NCI-H146 (cell line): ENCODE measurements at regions not wholly inside any gene's neighbourhood (a gene's known extent, or its start where the extent isn't known, plus 50 kb on each side); places are given as distances from the start of the nearest gene placed in this dataset.
A peak's percentile ranks its signal among the peaks of the same experiment; 100 is the strongest.
"Not testable (repeated sequence)": the region's sequence is repeated elsewhere in the genome, so short reads cannot be mapped to it uniquely, and the experiment has no call there.

ENCODE experiments used
- DNase-seq: peaks from one replicate; lab custom pipeline; 2025; lab: John Stamatoyannopoulos, UW

DNA sequence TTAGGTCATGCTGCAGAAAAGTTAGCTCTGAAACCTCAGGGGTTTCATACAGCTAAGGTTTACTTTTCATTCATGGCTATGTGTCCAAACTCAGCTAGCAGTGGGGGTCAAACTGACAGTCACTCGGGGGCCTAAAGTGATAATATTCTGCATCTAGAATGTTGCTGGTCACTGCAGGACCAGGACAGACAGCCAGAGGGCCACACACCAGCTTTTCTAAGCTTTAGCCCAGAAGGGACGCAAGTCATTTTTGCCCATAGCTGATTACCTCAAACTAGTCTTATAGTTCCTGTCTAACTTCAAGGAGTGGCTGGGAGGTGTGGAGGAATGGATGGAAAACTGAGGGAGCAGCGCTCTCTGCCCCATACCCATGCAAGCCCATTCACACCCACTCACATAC lies 163.0 kb upstream of the NLRP1 start:
- no peak for DNase-seq

DNA sequence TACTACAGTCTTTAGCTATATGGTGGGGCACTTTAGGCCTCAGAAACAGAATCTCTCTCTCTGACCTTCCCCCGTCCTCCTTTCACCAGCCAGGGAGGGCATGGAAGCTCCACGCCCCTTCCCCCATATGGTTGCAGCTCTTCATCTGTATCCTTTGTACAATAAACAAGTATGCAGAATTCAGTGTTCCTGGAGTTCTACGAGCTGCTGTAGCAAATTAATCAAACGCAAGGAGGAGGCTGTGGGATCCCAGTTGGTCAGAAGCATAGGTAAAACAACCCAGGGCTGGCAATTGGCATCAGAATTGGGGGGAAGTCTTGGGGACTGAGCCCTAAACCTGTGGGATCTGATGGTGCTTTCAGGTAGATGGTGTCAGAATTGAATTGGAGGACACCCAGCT lies 163.7 kb upstream of the NLRP1 start:
- DNase-seq: no peak

DNA sequence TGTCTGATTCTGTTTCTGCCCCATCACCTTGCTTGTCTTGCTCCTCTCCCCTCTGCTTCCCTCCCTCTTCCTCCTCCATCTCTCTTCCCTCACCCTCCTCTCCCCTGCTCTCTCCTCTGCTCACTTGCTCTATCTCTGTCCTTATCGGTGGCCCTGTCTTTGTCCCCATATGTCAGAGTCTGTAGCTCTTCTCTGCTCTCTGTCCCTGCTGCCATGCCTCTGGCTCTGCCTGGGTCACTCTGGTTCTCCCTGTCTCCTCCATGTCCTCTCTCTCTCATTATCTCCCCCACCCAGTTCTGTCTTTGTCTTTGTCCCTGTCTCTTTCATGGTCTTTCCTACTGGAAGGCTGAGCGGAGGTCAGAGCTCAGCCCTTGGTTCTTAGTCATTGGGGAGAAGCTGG lies 169.1 kb upstream of the NLRP1 start:
- DNase-seq: no peak

DNA sequence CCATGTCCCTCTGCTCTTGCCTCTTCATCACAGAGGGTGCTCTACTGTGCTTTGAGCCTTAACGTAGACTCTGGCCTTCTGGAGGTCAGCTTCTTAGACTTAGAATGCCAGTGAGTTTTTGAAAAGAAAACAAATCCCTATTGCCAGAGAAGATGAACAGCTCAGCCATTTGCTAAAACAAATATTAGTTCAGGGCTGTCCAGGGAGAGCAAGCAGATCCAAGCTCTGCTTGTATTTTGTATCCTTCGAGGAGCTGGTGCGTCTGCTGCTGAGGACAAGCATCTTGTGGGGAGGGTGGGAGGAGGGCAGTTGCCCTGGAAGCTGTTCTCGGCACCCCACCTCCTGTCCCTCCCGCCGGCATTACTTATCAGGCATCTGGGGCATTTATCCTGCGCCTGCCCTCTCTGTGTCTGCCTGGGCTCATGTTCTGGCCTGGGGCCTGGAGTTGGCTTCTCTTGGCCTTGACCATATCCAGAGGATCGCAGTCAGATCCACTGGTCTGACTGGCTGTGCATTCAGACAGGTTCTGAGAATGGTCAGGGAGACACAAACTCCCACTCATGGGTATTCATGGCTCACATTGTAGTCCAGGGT lies 173.1 kb upstream of the NLRP1 start:
- peak; percentile 38 for DNase-seq

DNA sequence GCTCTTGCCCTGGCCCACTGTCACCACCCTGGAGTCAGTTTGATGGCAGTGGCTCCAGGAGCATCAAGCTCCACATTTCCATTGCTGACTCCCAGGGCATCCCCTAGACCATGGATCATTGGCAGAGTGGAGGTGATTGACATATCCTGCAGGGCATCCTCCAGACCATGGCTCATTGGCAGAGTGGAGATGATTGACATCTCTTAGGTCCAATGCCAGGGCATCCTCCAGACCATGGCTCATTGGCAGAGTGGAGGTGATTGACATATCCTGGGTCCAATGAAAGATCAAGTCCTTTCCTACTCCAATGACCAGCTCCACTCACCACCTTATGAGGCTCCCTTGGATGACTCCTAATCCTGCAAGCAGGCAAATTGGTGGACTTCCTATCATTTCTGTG lies 174.3 kb upstream of the NLRP1 start:
- peak; percentile 48 for DNase-seq

DNA sequence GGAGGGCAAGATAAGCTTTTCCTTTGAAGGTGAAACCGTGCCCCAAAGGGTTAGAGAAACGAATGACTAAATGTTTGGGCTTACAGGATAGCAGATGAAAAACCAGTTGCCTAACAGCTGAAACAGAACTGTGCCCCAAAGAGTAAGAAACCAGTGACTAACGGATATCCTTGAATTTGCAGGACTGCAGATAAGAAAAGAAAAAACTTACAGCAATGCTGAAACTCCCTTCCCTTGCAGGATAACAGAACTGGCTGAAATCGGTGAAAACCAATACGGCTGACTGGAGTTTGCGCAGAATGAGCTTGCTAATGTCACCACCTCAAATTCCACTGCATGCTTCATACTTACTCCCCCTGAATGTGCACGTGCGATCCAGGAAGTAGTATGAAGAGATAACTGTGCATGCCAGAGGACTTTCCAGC lies 175.2 kb upstream of the NLRP1 start:
- DNase-seq: no peak

DNA sequence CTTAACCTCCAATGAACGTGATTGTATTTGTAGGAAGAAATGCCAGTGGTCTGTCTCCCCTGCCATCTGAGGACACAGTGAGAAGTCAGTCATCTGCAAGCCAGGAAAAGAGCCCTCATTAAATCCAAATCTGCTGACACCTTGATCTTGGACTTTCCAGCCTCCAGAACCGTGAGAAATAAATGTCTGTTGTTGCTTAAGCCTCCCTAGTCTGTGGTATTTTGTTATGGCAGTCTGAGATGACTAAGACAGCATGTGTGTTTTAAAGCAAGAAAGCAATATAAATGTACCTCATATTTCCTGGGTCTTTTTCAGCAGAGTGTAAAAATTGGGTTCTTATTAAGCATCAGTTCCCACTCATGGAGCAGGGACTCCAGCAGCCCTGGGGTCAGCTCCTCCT lies 177.9 kb upstream of the NLRP1 start:
- DNase-seq: no peak

DNA sequence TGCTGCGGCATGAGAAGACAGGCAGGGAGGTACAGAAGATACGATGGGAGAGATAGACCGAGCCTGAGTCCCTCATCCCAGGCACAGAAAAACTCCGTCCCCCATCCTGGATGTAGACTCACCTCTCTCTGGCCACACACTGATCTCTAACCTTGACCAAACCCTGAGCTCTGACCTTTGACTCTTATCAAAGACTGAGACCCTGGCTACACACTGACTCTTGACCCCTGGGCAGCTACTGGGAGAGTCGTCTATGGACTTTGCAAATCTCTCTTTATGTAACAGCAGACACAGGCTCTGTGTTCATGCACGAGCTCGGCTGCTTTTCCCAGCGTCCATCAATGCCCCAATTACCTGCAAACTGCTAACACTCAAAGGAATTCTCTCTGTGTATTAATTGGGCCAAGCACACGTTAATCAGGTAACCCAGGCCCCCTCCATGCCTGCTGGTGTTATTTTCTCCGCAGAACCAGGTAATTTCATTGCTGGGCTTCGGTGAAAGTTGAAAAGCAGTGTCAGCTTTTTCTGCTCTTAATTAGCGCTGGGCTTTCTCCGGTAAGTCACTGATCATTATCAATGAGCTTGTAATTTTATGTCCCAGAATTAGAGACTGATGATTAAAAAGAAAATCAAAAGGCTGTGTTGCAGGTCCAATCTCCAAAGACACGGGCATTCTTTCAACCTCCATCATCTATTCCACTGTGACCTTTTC lies 179.4 kb upstream of the NLRP1 start:
- DNase-seq: no peak

DNA sequence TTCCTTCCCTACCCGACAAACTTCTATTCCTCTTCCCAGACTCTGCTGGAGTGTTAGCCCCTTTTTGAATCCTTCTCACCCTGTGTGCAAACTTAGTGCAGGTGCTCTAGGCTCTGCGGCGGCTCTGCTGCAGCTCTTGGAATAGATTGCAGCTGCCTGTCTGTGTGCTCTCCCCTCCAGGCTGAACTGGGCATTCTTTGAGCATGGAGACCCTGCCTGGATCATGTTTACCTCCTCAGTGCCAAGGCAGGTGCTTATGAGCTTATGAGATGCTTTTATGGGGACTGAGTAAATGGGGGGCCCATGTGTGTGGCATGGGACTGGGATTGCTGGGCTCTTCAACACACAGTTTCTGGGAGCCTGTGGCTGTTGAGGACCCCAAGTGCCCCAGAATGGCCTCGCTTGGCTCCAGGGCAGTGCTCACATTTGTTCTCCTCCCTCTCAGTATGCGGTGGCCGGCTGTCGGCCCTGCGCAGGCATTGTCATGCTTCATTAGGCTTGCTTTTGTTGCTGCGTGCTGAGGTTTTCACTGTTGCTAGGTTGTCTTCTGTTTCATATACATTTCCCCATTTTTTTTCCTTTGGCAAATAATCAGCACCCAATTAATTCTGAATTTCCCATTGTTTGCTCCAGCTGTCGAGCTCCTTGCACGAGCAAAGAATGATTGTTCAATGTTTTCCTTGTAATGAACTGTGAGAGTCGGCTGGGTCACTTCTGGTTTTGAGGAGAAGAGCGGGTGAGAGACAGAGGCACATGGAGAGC lies 185.5 kb upstream of the NLRP1 start:
- DNase-seq: peak; percentile 96

DNA sequence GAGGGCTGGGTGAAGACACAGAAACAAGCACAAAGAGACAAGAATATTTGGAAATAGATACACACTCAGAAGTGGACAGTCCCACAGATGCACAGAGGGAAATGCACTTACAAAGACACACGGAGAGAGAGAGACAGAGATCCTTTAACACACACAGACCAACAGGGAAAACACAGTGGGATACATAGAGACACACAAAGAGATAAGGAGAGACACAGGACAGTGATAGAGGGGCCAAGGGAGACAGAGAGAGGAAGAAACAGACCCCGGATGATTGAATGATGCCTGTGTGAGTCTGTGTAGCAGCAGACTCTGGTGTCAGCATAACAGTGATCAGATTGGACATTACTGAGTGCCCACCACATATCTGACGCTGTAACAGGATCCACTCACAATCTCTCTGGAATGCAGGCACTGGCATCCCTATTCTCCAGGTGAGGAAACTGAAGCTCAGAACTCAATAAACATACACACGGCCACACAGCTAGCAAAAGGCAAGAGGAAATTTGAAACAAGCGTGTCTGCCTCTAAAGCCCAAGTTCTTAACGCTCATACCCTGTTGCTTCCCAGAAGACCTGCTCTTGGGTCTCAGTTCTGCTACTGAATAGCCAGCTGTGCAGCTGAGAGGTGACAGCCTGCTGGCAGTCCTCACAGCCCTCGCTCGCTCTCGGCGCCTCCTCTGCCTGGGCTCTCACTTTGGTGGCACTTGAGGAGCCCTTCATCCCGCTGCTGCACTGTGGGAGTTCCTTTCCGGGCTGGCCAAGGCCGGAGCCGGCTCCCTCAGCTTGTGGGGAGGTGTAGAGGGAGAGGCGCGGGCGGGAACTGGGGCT lies 186.3 kb upstream of the NLRP1 start:
- DNase-seq: peak; percentile 64

DNA sequence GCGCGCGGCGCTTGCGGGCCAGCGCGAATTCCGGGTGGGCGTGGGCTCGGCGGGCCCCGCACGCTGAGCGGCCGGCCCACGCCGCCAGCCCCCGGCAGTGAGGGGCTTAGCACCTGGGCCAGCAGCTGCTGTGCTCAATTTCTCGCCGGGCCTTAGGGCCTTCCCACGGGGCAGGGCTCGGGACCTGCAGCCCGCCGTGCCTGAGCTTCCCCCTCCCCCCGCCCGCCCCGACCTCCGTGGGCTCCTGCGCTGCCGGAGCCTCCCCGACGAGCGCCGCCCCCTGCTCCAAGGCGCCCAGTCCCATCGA lies 186.9 kb upstream of the NLRP1 start:
- not testable (repeated sequence) for DNase-seq

DNA sequence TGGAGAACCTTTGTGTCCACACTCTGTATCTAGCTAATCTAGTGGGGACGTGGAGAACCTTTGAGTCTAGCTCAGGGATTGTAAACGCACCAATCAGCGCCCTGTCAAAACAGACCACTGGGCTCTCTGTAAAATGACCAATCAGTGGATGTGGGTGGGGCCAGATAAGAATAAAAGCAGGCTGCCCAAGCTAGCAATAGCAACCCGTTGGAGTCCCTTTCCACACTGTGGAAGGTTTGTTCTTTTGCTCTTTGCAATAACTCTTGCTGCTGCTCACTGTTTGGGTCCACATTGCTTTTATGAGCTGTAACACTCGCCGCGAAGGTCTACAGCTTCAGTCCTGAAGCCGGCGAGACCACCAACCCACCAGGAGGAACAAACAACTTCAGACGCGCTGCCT lies 187.7 kb upstream of the NLRP1 start:
- DNase-seq: not testable (repeated sequence)

DNA sequence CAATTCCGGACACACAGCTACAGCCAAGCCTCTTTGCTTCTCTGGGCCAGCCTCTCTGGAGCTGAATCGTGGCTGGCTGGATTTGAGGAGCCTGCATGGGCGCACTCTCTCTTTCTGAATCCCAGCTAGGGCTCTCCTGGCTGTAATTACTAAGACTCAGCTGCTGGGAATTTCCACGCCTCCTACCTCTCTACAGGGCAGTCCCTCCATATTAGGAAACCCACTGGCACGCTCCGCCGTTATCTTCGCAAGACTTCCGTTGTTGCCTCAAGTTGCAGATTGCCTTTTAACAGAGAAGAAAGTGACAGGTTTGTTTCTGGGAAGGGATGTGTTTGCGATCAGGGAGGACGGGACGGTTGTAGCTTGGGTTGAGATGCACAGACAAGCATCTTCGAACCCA lies 188.4 kb upstream of the NLRP1 start:
- no peak for DNase-seq

DNA sequence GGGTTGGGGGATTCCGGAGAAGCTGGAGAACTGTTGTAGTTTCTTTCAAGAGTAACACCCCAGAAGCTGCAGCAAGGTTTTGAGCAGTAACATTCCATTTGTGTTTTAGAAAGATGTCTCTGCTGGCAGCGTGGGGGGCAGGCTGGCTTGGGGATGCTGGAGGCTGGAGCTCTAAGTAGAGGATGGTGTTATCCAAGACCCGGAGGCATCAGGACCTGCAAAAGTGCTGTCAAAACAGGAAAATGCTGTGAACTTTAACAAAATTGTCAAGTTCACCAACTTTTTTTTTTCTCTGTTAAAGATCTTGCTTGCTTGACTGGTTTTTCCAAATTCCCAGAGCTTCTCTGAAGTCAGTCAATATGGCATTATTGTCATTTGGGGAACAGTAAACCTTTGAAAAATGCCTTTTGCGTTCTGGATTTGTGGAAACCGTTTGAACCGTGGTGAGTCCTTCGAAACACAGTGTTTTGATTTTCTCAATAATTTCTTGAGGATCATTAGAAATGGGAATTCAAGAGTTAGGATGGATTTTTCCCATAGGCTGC lies 189.6 kb upstream of the NLRP1 start:
- no peak for DNase-seq

DNA sequence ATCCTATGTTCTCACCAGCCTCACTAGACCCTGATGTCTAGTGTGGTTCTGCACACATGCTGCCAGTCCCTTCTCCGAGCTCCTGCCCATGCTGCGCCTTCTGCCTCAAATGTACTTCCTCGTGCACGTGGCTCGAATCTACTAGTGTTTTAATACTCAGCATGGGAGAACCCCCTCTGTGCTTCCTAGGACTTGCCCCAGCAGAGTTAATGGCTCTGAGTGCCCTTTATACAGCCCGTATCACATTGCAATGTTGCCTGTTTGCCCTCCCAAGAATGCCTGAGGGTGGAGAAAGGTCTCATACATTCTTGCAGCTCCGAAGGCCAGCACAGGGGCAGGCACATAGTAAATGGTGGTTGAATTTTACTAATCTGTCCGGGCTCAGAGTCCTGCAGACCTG lies 190.8 kb upstream of the NLRP1 start:
- peak; percentile 49 for DNase-seq

DNA sequence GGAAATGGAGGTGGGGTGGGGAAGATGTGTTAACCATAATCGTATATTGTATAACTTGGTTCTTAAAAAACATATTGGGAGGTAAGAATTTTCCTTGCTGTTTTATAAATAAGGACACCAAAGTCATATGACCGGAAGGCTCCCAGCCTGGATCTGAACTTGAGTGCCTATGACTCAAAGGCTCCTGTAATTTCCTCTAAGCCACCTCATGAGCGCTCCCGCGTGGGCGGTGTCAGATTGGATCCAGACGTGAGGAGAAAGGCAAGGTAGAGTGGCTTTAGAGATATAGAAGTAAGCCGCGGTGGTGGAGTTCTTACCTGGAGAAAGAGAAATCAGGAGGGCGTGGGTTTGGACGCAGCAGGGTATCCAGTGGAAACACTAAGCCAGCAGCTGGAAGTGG lies 196.2 kb upstream of the NLRP1 start:
- no peak for DNase-seq

DNA sequence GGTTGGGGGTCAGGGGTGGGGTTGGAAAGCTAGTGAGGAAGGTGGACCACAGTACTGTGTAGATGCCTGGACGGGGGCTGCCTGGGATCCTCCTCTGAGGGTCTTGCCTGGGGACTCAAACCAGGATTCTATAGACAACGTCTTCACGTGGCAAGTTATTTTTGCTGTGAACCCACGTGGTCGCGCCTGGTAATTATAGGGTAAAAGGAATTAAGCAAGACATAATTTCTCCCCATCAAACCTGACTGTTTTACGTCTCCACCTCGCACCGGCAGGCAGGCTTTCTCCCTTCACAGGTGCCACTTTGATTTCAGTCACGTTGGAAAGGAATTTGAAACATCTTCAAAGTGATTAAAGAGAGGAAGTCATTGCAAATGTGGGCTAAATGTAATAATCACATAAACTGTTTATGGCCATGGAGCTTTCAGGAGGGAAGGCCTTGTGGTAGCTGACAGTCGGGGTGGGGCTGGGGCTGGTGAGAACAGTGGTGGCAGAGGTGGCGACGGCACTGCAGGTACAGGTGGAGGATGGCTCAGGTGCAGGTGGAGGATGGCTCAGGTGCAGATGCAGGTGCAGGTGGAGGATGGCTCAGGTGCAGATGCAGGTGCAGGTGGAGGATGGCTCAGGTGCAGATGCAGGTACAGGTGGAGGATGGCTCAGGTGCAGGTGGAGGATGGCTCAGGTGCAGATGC lies 197.1 kb upstream of the NLRP1 start:
- DNase-seq: no peak

DNA sequence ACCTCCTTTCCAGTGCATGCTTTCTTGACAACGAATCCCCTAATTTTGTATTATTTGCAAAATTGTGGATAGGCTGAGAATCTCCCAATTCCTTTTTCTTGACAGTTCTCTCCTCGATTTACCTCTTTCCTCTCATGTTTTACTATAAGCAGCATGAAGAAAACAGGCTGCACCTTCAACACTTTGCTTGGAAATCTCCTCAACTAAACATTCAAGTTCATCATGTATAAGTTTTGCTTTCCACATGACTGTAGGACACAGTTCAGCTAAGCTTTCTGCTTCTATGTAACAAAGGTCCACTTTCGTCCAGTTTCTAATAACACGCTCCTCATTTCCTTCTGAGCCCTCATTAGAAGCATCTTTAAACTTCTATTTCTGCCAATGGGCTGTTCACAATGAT lies 199.0 kb upstream of the NLRP1 start:
- DNase-seq: no peak

DNA sequence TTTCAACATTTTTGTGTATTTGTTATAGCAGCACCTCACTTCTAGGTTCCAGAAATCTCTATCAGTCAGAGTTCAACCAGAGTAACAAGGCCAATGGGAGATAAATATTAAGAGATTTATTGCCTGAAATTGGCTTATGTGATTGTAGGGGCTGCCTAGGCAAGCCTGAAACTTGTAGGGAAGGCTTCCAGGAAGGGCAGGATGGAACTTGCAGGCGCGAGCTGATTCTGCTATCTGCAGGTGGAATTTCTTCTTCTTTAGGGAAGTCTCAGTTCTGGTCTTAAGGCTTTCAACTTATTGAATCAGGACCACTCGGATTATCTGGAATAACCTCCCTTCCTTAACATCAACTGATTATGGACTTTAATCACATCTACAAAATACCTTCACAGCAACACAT lies 199.5 kb upstream of the NLRP1 start:
- DNase-seq: no peak

DNA sequence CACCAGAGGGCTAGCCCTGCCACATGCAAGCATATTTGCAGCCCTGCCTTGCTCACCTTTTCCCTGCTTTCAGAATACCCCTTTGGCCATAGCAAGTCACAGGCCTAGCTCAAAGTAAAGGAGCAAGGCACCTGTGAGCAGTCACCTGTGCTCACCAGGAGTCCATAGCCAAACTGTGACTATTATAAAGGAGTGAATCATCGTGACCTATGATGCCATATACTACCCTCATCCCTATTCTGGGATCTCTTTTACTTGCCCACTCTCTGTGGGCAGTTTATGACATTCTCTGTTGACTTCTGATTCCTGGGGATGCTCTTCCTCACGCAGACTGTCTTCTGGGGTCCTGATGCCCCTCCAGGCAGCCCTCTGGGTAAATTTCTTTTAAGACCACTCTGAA lies 200.5 kb upstream of the NLRP1 start:
- DNase-seq: peak; percentile 53

DNA sequence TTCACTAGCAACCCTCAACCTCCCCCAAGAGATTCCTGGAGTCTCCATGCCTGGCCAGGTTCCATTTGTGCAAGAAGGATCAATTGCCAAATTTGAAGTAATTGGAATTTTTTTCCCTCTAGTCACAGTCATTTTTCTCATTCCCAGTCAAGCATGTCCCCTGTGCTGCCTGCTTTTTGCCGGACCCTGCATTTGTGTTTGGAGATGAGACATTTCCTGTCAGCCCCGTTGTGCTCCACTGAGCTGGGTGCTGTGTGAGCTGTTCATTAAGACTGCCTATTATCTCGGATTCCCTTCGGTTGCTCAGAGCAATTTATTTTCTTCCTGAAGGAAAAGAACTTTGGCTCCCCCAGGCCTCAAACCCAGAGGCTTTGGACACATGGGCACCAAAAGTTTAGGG lies 201.0 kb upstream of the NLRP1 start:
- peak; percentile 39 for DNase-seq
